ENCODE measurements at regions not wholly inside any gene's neighbourhood (a gene's known extent, or its start where the extent isn't known, plus 50 kb on each side); places are given as distances from the start of the nearest gene placed in this dataset.
A peak's percentile ranks its signal among the peaks of the same experiment; 100 is the strongest.

DNA sequence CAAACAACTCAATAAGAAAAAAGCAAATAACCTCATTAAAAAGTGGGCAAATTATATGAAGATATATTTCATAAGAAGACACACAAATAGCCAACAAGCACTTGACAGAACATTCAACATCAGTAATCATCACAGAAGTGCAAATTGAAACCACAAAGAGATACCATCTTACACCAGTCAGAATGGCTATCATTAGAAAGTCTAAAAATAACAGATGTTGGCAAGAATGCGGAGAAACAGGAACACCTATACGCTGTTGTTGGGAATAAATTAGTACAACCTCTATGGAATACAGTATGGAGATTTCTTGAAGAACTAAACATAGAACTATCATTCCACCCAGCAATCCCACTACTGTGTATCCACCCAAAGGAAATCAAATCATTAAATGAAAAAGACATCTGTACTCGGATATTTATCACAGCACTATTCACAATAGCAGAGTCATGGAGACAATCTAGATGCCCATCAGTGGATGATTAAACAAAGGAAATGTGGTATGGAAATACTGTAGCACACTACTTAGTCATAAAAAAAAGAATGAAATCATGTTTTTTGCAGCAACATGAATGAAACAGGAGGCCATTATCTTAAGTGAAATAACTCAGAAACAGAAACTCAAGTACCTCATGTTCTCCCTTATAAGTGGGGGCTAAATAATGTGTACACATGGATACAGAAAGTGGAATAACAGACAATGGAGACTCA lies 106.8 kb upstream of the FST start:
- DNase-seq (ENCODE audit: low read depth, low spot score) (no peak), FAIRE-seq (peak; percentile 53)
- no peaks in the 10 kb centered on the region for H3K36me3 ChIP-seq (ENCODE audit: control insufficient read depth in 2 of 2, extremely low read depth in 1 of 2, insufficient read depth in 2 of 2, low read length in 2 of 2)
- peaks cover 2% of the 10 kb centered on the region for H3K9me3 ChIP-seq (ENCODE audit: control insufficient read depth, low read depth, low read length)
- dilution Hi-C loops (cut with MboI; ENCODE audit: extremely low pct_ligation_motif_present, low sequenced_read_pairs), result no loop called here
- TF ChIP-seq, protein P1, sequence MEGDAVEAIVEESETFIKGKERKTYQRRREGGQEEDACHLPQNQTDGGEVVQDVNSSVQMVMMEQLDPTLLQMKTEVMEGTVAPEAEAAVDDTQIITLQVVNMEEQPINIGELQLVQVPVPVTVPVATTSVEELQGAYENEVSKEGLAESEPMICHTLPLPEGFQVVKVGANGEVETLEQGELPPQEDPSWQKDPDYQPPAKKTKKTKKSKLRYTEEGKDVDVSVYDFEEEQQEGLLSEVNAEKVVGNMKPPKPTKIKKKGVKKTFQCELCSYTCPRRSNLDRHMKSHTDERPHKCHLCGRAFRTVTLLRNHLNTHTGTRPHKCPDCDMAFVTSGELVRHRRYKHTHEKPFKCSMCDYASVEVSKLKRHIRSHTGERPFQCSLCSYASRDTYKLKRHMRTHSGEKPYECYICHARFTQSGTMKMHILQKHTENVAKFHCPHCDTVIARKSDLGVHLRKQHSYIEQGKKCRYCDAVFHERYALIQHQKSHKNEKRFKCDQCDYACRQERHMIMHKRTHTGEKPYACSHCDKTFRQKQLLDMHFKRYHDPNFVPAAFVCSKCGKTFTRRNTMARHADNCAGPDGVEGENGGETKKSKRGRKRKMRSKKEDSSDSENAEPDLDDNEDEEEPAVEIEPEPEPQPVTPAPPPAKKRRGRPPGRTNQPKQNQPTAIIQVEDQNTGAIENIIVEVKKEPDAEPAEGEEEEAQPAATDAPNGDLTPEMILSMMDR (optimal IDR thresholded peaks at IDR 0.05 in 1 of 3, IDR thresholded peaks at IDR 0.05 in 1 of 3, conservative IDR thresholded peaks at IDR 0.05 in 1 of 3; ENCODE audit: extremely low read depth in 1 of 3, insufficient read depth in 2 of 3, low read length in 3 of 3), result no peak
- TF ChIP-seq EZH2 (IDR thresholded peaks at IDR 0.05; ENCODE audit: low read length), result no peak
- H3K4me1 ChIP-seq (ENCODE audit: control insufficient read depth, extremely low read depth, insufficient read depth, low read length), result peaks cover 19% of the 10 kb centered on the region
- H3K9ac ChIP-seq (ENCODE audit: control insufficient read depth, extremely low read depth, insufficient read depth, low read length), result peak overlapping the region; percentile 13
- H3K79me2 ChIP-seq (ENCODE audit: control insufficient read depth, insufficient read depth, low read length), result no peaks in the 10 kb centered on the region
- H3K4me3 ChIP-seq (ENCODE audit: control insufficient read depth in 2 of 3, extremely low read depth in 1 of 3, insufficient read depth in 2 of 3, low read depth in 1 of 3, low read length in 3 of 3), result peak overlapping the region in 1 of 3 experiments; percentile 23
- H4K20me1 ChIP-seq (ENCODE audit: control insufficient read depth, extremely low read depth, insufficient read depth, low read length), result no peaks in the 10 kb centered on the region
- no peaks in the 10 kb centered on the region for H3K27me3 ChIP-seq (ENCODE audit: control insufficient read depth, extremely low read depth, insufficient read depth, low read length)
- peak overlapping the region; percentile 71 for H3K27ac ChIP-seq (ENCODE audit: control insufficient read depth, insufficient read depth, low read length)
- peak overlapping the region; percentile 45 for H3K4me2 ChIP-seq (ENCODE audit: control insufficient read depth, extremely low read depth, insufficient read depth, low read depth, low read length)
- H3K9me1 ChIP-seq (ENCODE audit: control insufficient read depth, extremely low read depth, insufficient read depth, low read length), result no peaks in the 10 kb centered on the region
- H2AFZ ChIP-seq (ENCODE audit: control insufficient read depth, low read length), result peak overlapping the region; percentile 64

DNA sequence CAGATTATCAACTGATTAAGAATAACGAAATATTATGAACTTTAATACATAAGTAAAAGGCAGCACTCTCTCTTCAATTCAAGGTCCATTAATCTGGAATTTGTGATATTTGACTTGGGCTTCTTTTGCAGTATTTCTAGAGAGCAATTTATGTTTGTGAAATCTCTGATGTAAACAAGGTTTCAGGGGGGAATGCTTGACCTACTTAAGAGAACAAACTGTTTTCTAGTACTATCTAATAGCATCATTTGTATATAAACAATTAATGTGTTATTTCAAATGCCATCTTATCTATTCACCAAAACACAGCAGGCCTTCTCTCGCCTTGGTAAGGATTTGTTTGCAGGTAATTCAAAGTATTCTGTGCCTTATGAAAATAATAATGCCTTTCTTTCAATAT lies 103.6 kb upstream of the FST start:
- DNase-seq (ENCODE audit: low read depth, low spot score) (no peak), FAIRE-seq (no peak)
- Histone ChIP-seq H3K9ac (ENCODE audit: control insufficient read depth, extremely low read depth, insufficient read depth, low read length) (no peak overlapping the region), H3K27me3 (ENCODE audit: control insufficient read depth, extremely low read depth, insufficient read depth, low read length) (no peaks in the 10 kb centered on the region), H3K4me2 (ENCODE audit: control insufficient read depth, extremely low read depth, insufficient read depth, low read depth, low read length) (no peak overlapping the region), H3K27ac (ENCODE audit: control insufficient read depth, insufficient read depth, low read length) (no peak overlapping the region), H2AFZ (ENCODE audit: control insufficient read depth, low read length) (no peak overlapping the region), H3K9me3 (ENCODE audit: control insufficient read depth, low read depth, low read length) (no peaks in the 10 kb centered on the region), H3K36me3 (ENCODE audit: control insufficient read depth in 2 of 2, extremely low read depth in 1 of 2, insufficient read depth in 2 of 2, low read length in 2 of 2) (no peaks in the 10 kb centered on the region), H4K20me1 (ENCODE audit: control insufficient read depth, extremely low read depth, insufficient read depth, low read length) (no peaks in the 10 kb centered on the region), H3K9me1 (ENCODE audit: control insufficient read depth, extremely low read depth, insufficient read depth, low read length) (no peaks in the 10 kb centered on the region), H3K4me1 (ENCODE audit: control insufficient read depth, extremely low read depth, insufficient read depth, low read length) (peaks cover 26% of the 10 kb centered on the region), H3K4me3 (ENCODE audit: control insufficient read depth in 2 of 3, extremely low read depth in 1 of 3, insufficient read depth in 2 of 3, low read depth in 1 of 3, low read length in 3 of 3) (no peak overlapping the region), H3K79me2 (ENCODE audit: control insufficient read depth, insufficient read depth, low read length) (no peaks in the 10 kb centered on the region)
- TF ChIP-seq EZH2 (IDR thresholded peaks at IDR 0.05; ENCODE audit: low read length), result no peak
- TF ChIP-seq, protein P1 (optimal IDR thresholded peaks at IDR 0.05 in 1 of 3, IDR thresholded peaks at IDR 0.05 in 1 of 3, conservative IDR thresholded peaks at IDR 0.05 in 1 of 3; ENCODE audit: extremely low read depth in 1 of 3, insufficient read depth in 2 of 3, low read length in 3 of 3), result no peak
- dilution Hi-C loops (cut with MboI; ENCODE audit: extremely low pct_ligation_motif_present, low sequenced_read_pairs), result no loop called here

All from keratinocyte (primary cell).